K562 (cell line): ENCODE measurements at regions not wholly inside any gene's neighbourhood (a gene's known extent, or its start where the extent isn't known, plus 50 kb on each side); places are given as distances from the start of the nearest gene placed in this dataset.

Source experiments
- ATAC-seq: fragments of 200-7000 bp; cut with Tn5 transposase; 3 replicates; pipeline ENCODE4 v1.9.1; 2020; ENCODE audit warnings: moderate library complexity
- BruUV-seq: library from RNA; stranded (reverse); fragments of 400-500 nt; replicated peaks from 2 replicates; lab custom pipeline; 2021; lab: Mats Ljungman, UMichigan
- CTCF ChIA-PET: fragments of 300-600 bp; formaldehyde crosslinking; extraction: SDS; loops from one replicate; lab custom pipeline; 2021; ENCODE audit warnings: low intra/inter-chr PET ratio; lab: Yijun Ruan, JAX
- POLR2A ChIA-PET: fragments of 300-600, 350-650 bp; sonication (Branson Sonifier 250); formaldehyde crosslinking; extraction: SDS; loops from one replicate; lab custom pipeline; 2021; ENCODE audit warnings: antibody characterized with exemption, inconsistent platforms; lab: Yijun Ruan, JAX
- DNase-seq, 4 experiments: peaks; one replicate each; pipeline versions ENCODE4 v3.0.0 to v3.0.0-alpha.2; 2011 to 2018; ENCODE audit warnings: low spot score in 3 of 4, mixed read lengths in 3 of 4; ENCODE audit errors: extremely low read depth in 1 of 4
- FAIRE-seq: peaks from 2 replicates; lab custom pipeline; 2011; peaks lifted over from hg19 to GRCh38; lab: Jason Lieb, UNC
- H2AFZ ChIP-seq: 2 replicates; pipeline ENCODE4 v1.6.0; 2011; ENCODE audit warnings: low read depth, low read length, control low read depth, inconsistent platforms
- H3K27ac ChIP-seq: fragments of 200-600 bp; 3 replicates; pipeline ENCODE4 v1.8.0; 2011; ENCODE audit warnings: low read depth, mild to moderate bottlenecking, control low read depth, inconsistent platforms, low read length, moderate library complexity, mixed read lengths; ENCODE audit errors: extremely low read depth
- H3K27me3 ChIP-seq, 2 experiments: fragments of 300-600 bp in 1 of 2; 2 replicates in 1 of 2; 3 replicates in 1 of 2; pipeline versions ENCODE4 v1.6.0 to v1.8.0; 2011; ENCODE audit warnings: inconsistent platforms in 2 of 2, low read length in 2 of 2, mild to moderate bottlenecking in 1 of 2, mixed read lengths in 1 of 2, moderate library complexity in 1 of 2; ENCODE audit not compliant: control insufficient read depth in 2 of 2, insufficient read depth in 2 of 2
- H3K36me3 ChIP-seq: fragments of 300-600 bp; 3 replicates; pipeline ENCODE4 v1.8.0; 2011; ENCODE audit warnings: mild to moderate bottlenecking, low read length, inconsistent platforms; ENCODE audit not compliant: control insufficient read depth, insufficient read depth
- H3K4me1 ChIP-seq, 2 experiments: fragments of 200-600 bp in 1 of 2; replicated peaks in 1 of 2; 2 replicates in 1 of 2; 3 replicates in 1 of 2; pipeline versions ENCODE4 v1.5.1 to v1.8.0; 2011; ENCODE audit warnings: inconsistent platforms in 2 of 2, low read length in 2 of 2, mild to moderate bottlenecking in 1 of 2, mixed read lengths in 1 of 2, moderate library complexity in 1 of 2; ENCODE audit not compliant: control insufficient read depth in 2 of 2, insufficient read depth in 2 of 2
- H3K4me2 ChIP-seq: 2 replicates; pipeline ENCODE4 v1.6.1; 2011; ENCODE audit warnings: low read length, control low read depth, inconsistent platforms, mixed read lengths; ENCODE audit not compliant: insufficient read depth
- H3K4me3 ChIP-seq: fragments of 200-600 bp; sonication (generic), shearing (Covaris generic); 2 replicates; pipeline ENCODE4 v1.5.1; 2016; ENCODE audit warnings: control low read depth, inconsistent platforms
- H3K79me2 ChIP-seq: fragments of 200-600 bp; 3 replicates; pipeline ENCODE4 v1.8.0; 2011; ENCODE audit warnings: low read length, inconsistent platforms; ENCODE audit not compliant: control insufficient read depth, insufficient read depth
- H3K9ac ChIP-seq, 2 experiments: 2 replicates each; pipeline versions ENCODE4 v1.6.0 to v1.6.1; 2011; ENCODE audit warnings: low read depth in 2 of 2, low read length in 2 of 2, control low read depth in 1 of 2, inconsistent platforms in 1 of 2, mild to moderate bottlenecking in 1 of 2, mixed read lengths in 1 of 2; ENCODE audit not compliant: insufficient read depth in 1 of 2
- H3K9me1 ChIP-seq: one replicate; pipeline ENCODE4 v1.6.0; 2011; ENCODE audit warnings: inconsistent platforms, mild to moderate bottlenecking, low read length, moderate library complexity; ENCODE audit not compliant: control insufficient read depth, insufficient read depth
- H3K9me3 ChIP-seq: replicated peaks from 2 replicates; pipeline ENCODE4 v1.5.1; 2011; ENCODE audit warnings: low read depth, low read length, inconsistent platforms; ENCODE audit not compliant: control insufficient read depth, insufficient read depth
- H4K20me1 ChIP-seq: replicated peaks from 2 replicates; pipeline ENCODE4 v1.6.1; 2011; ENCODE audit warnings: low read length, inconsistent platforms, mixed read lengths; ENCODE audit not compliant: control insufficient read depth, insufficient read depth
- KLF10 ChIP-seq: fragments of 250-450 bp; sonication (Bioruptor Pico); IDR thresholded peaks from 2 replicates; pipeline ENCODE4 v1.6.1; 2021; ENCODE audit warnings: matching md5 sums
- KLF16 ChIP-seq: IDR thresholded peaks from 2 replicates; pipeline ENCODE4 v1.6.1; 2016; ENCODE audit warnings: antibody characterized with exemption
- NR2F6 ChIP-seq: fragments of 450-650 bp; formaldehyde crosslinking; IDR thresholded peaks from 2 replicates; pipeline ENCODE4 v1.4.0; 2020; ENCODE audit warnings: mild to moderate bottlenecking
- OTX1 ChIP-seq: fragments of 450-650 bp; formaldehyde crosslinking; IDR thresholded peaks from 2 replicates; pipeline ENCODE4 v1.4.0; 2022; ENCODE audit warnings: mild to moderate bottlenecking
- RNF2 ChIP-seq: sonication (generic); IDR thresholded peaks from 2 replicates; pipeline ENCODE4 v1.6.1; 2016
- SMAD1 ChIP-seq: fragments of 150-350 bp; IDR thresholded peaks from 2 replicates; pipeline ENCODE4 v1.6.1; 2014; ENCODE audit warnings: low read length, low read depth; ENCODE audit not compliant: partially characterized antibody
- ZNF445 ChIP-seq: fragments of 250-450 bp; sonication (Bioruptor Pico); IDR thresholded peaks from 2 replicates; pipeline ENCODE4 v1.4.0; 2020; ENCODE audit warnings: low read depth, mild to moderate bottlenecking, moderate library complexity
- ZNF655 ChIP-seq: fragments of 250-450 bp; sonication (Bioruptor Pico); IDR thresholded peaks from 2 replicates; pipeline ENCODE4 v1.5.0; 2021
- in situ Hi-C: fragments of 300-500 bp; cut with MboI; formaldehyde crosslinking; loops from 4 replicates; pipeline ENCODE4 v1.15.0; 2018; ENCODE audit warnings: inconsistent platforms, mixed read lengths
- intact Hi-C: fragments of 100-400 bp; cut with micrococcal nuclease; formaldehyde crosslinking; loops from 2 replicates; pipeline ENCODE4 v1.14.2; 2022
- TF ChIP-seq, protein P1 (sequence below): fragments of 450-650 bp; formaldehyde crosslinking; IDR thresholded peaks from 2 replicates; pipeline ENCODE4 v1.4.0; 2020; ENCODE audit warnings: mild to moderate bottlenecking, moderate library complexity

DNA sequence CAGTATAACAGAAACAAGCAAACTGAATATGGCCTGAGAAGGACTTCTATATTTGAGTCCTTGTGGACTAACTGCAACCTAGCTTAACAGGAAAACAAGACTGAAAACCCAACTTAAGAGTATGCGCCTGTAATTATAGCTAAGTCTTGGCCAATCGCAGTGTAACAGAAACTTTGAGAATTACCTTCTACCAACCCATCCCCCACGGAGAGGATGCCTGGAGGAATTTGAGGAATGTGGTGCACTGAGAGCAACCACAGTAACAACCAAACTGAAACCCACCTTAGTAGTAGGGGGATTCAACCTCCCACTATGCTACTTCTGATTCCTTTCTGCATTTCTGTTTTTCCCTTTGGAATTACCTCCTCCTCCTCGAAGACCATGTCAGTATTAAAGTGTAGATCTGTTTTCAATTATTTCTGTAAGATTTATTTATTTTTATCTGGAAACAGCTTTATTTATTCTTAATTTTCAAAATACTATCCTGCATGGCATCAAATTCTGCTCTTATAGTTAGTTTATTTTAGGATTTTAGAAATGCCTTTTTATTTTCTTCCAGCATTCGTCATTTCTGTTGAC is 393.6 kb downstream of the KCNA4 start (continued):
- TF ChIP-seq, protein P1, sequence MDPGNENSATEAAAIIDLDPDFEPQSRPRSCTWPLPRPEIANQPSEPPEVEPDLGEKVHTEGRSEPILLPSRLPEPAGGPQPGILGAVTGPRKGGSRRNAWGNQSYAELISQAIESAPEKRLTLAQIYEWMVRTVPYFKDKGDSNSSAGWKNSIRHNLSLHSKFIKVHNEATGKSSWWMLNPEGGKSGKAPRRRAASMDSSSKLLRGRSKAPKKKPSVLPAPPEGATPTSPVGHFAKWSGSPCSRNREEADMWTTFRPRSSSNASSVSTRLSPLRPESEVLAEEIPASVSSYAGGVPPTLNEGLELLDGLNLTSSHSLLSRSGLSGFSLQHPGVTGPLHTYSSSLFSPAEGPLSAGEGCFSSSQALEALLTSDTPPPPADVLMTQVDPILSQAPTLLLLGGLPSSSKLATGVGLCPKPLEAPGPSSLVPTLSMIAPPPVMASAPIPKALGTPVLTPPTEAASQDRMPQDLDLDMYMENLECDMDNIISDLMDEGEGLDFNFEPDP (CRISPR knock-in tag), result no peak

DNA sequence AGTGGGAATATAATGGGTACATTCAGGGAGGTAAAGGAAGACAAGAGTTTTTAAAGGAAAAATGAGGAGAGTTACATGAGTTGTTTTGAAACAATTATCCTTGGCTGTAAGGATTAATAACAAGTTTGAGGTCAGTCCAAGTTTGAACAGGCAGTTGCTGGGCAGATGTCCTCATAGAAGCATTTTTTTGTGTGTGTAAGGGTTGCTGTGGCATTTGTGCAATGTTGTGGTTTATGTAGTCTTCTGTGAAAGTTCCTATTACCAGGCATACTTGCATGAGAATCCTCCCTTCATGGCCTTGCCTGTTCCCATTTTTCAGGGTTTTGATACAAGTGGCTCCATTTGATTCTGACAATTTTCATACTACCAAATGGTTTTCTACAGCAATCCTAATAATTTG is 400.2 kb downstream of the KCNA4 start:
- FAIRE-seq, result no peak

More for the DNA sequence above, 400.2 kb downstream of the KCNA4 start:
- Histone ChIP-seq H3K9ac (no peak overlapping the region), H3K4me1 (no peaks in the 10 kb centered on the region), H3K9me1 (no peaks in the 10 kb centered on the region), H3K36me3 (no peaks in the 10 kb centered on the region), H3K4me2 (no peak overlapping the region), H3K27ac (no peak overlapping the region), H4K20me1 (no peaks in the 10 kb centered on the region), H3K27me3 (no peaks in the 10 kb centered on the region), H3K79me2 (no peaks in the 10 kb centered on the region), H2AFZ (no peak overlapping the region), H3K4me3 (no peak overlapping the region), H3K9me3 (no peaks in the 10 kb centered on the region)
- POLR2A ChIA-PET, result no interaction called here
- in situ Hi-C loops, result no loop called here
- TF ChIP-seq KLF16, result no peak
- no peak for TF ChIP-seq ZNF655 (CRISPR knock-in tag)
- no peak for TF ChIP-seq OTX1 (CRISPR knock-in tag)
- no peak for TF ChIP-seq KLF10
- no peak for TF ChIP-seq ZNF445
- no peak for TF ChIP-seq NR2F6 (CRISPR knock-in tag)
- no peak for TF ChIP-seq RNF2
- TF ChIP-seq SMAD1, result no peak
- DNase-seq, result no peak
- BruUV-seq, result no TSS peak
- ATAC-seq, result no peak
- intact Hi-C loops, result no loop called here
- CTCF ChIA-PET, result no interaction called here
